Esophagus squamous epithelium (tissue), 5 donors: ENCODE measurements at regions not wholly inside any gene's neighbourhood (a gene's known extent, or its start where the extent isn't known, plus 50 kb on each side); places are given as distances from the start of the nearest gene placed in this dataset.

ENCODE experiments used
- DNase-seq: peaks from one replicate; lab custom pipeline; 2025; lab: John Stamatoyannopoulos, UW
- H3K27ac ChIP-seq, 4 donors: fragments of 200-600 bp; sonication (generic); one replicate each; pipeline ENCODE4 v1.5.1; 2016 to 2019; ENCODE audit warnings: mild to moderate bottlenecking in 1 of 4
- H3K27me3 ChIP-seq, 4 donors: fragments of 200-600 bp; sonication (generic); 1 replicate in 3 of 4; 2 replicates in 1 of 4; pipeline versions ENCODE4 v1.5.1 to v1.6.0; 2017 to 2021; ENCODE audit warnings: antibody characterized with exemption in 1 of 4
- H3K36me3 ChIP-seq, 3 donors: fragments of 200-600 bp; sonication (generic); one replicate each; pipeline ENCODE4 v1.5.1; 2016 to 2019
- H3K4me1 ChIP-seq, 3 donors: fragments of 200-600 bp; sonication (generic); one replicate each; pipeline ENCODE4 v1.5.1; 2017 to 2019
- H3K4me3 ChIP-seq, 4 donors: fragments of 200-600 bp; sonication (generic); 1 replicate in 3 of 4; 2 replicates in 1 of 4; pipeline ENCODE4 v1.5.1; 2016 to 2019; ENCODE audit warnings: mild to moderate bottlenecking in 2 of 4, moderate library complexity in 1 of 4
- H3K9me3 ChIP-seq, 3 donors: fragments of 200-600 bp; sonication (generic); one replicate each; pipeline ENCODE4 v1.5.1; 2016 to 2019
- CTCF ChIP-seq, 6 experiments: fragments of 450-650 bp in 4 of 6; fragments of 200-600 bp in 2 of 6; sonication (generic) in 2 of 6; IDR thresholded peaks; one replicate each; pipeline ENCODE4 v1.5.1; 2016 to 2019; ENCODE audit warnings: antibody characterized with exemption in 6 of 6, mild to moderate bottlenecking in 4 of 6, moderate library complexity in 4 of 6
- POLR2A ChIP-seq, 4 donors: fragments of 450-650 bp; IDR thresholded peaks; one replicate each; pipeline ENCODE4 v1.6.1; 2017; ENCODE audit warnings: antibody characterized with exemption in 4 of 4, mild to moderate bottlenecking in 4 of 4, moderate library complexity in 3 of 4
- WGBS, 2 donors: methylation state at CpG; one replicate each; pipeline ENCODE4 v1.1.5; 2018; 5-methylcytosine and 5-hydroxymethylcytosine counted together
- intact Hi-C: fragments of 100-400 bp; cut with DNase I; formaldehyde crosslinking; loops from one replicate; pipeline ENCODE4 v1.15.0; 2022
- donor health status: DM: yes; HTN: yes; CAD: no.

- H3K27ac ChIP-seq: no peak overlapping the region
- no peak overlapping the region for H3K4me3 ChIP-seq
- no peak for DNase-seq
- H3K9me3 ChIP-seq: no peaks in the 10 kb centered on the region
- H3K4me1 ChIP-seq: no peaks in the 10 kb centered on the region
- TF ChIP-seq CTCF (IDR thresholded peaks at IDR 0.05) (no peak), POLR2A (IDR thresholded peaks at IDR 0.05) (no peak)
- 55 to 66% methylated on average over 4 of the region's 4 CpGs for WGBS, 2 donors
- no peaks in the 10 kb centered on the region for H3K36me3 ChIP-seq
- no peaks in the 10 kb centered on the region for H3K27me3 ChIP-seq
- intact Hi-C loops: no loop called here
Measured at GRCh38 chr4:175884048-175884447, 72.0 kb upstream of the GPM6A start.

DNA sequence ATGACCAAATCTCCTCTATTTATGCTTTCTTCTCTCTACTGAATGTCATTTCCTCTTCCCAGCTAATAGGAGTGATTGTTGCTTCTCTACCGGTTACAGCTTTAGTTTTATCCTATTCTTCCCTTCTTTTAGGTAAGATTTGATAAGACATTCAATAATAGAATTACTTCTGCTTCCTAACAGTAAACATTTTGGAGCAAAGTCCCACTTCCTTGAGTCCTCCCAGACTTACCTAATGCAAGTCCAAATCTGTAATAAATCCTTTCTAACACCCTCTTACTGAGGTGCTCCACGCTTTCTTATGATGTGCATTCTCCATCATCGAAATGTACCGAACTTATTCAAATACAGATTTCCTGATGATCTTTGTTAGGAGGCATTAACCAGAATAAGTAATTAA, 79.2 kb upstream of the GPM6A start:
- no peak for TF ChIP-seq POLR2A (IDR thresholded peaks at IDR 0.05)
- TF ChIP-seq CTCF (IDR thresholded peaks at IDR 0.05): no peak
- H3K9me3 ChIP-seq: no peaks in the 10 kb centered on the region
- DNase-seq: no peak
- WGBS, 2 donors: 63 to 92% methylated on average over 4 of the region's 4 CpGs
- H3K4me1 ChIP-seq: no peaks in the 10 kb centered on the region
- no peak overlapping the region for H3K4me3 ChIP-seq
- H3K27me3 ChIP-seq: no peaks in the 10 kb centered on the region
- intact Hi-C loops: no loop called here
- no peak overlapping the region for H3K27ac ChIP-seq
- no peaks in the 10 kb centered on the region for H3K36me3 ChIP-seq

GRCh38 chr4:175891851-175892250, 79.8 kb upstream of the GPM6A start:
- H3K4me3 ChIP-seq: no peak overlapping the region
- TF ChIP-seq CTCF (IDR thresholded peaks at IDR 0.05) (no peak), POLR2A (IDR thresholded peaks at IDR 0.05) (no peak)
- no peaks in the 10 kb centered on the region for H3K36me3 ChIP-seq
- H3K4me1 ChIP-seq: no peaks in the 10 kb centered on the region
- WGBS, 2 donors: 8 to 21% methylated on average over 2 of the region's 2 CpGs
- intact Hi-C loops: no loop called here
- no peak for DNase-seq
- no peak overlapping the region for H3K27ac ChIP-seq
- no peaks in the 10 kb centered on the region for H3K27me3 ChIP-seq
- no peaks in the 10 kb centered on the region for H3K9me3 ChIP-seq

DNA sequence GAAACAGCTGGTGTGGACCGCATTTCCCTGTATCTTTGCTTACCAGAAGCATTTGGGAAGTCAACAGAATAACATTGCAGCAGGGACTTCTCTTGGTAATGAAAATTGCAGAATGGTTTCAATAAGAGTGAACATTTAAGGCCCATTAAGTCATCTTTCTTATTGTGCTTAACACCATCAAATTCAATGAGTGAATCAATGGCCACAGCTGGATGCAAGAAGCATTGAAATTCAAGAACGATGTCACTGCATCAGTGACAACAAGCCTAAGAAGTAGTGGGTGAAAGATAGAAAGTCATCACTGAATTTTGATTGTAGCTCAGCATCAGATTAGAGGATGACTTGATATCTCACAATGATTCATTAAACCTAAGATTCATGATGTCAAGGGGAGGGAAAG, 93.9 kb upstream of the GPM6A start:
- intact Hi-C loops: no loop called here
- no peaks in the 10 kb centered on the region for H3K27me3 ChIP-seq
- TF ChIP-seq POLR2A (IDR thresholded peaks at IDR 0.05): no peak
- no peak for TF ChIP-seq CTCF (IDR thresholded peaks at IDR 0.05)

DNA sequence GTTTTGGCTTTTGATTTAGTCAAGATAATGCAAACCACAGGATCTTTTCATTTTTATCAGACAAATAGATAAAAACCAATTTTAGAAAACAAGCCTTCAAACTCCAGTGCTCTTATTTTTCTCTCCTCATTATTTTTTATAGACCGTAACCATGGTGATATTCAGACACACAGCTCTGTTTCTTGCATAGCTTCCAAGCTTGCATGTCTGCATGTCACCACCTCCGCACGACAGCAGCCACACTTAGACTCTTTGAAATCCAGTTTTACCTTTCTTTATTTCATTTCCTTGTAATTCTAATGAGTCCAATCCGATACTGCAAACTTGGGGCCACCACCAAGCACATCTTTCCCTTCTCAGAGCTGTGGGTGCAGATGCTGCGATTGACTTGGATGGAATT, 94.3 kb upstream of the GPM6A start:
- Histone ChIP-seq H3K4me3 (no peak overlapping the region), H3K27ac (no peak overlapping the region), H3K4me1 (no peaks in the 10 kb centered on the region), H3K27me3 (no peaks in the 10 kb centered on the region), H3K9me3 (no peaks in the 10 kb centered on the region), H3K36me3 (no peaks in the 10 kb centered on the region)
- WGBS, 2 donors: 72 to 78% methylated on average over 5 of the region's 5 CpGs
- no peak for TF ChIP-seq CTCF (IDR thresholded peaks at IDR 0.05)
- no peak for TF ChIP-seq POLR2A (IDR thresholded peaks at IDR 0.05)
- DNase-seq: no peak
- intact Hi-C loops: no loop called here

More for the DNA sequence above, 93.9 kb upstream of the GPM6A start:
- Histone ChIP-seq H3K27ac (no peak overlapping the region), H3K36me3 (no peaks in the 10 kb centered on the region), H3K4me3 (no peak overlapping the region), H3K4me1 (no peaks in the 10 kb centered on the region), H3K9me3 (no peaks in the 10 kb centered on the region)
- no peak for DNase-seq
- 62 to 75% methylated on average over 2 of the region's 2 CpGs for WGBS, 2 donors
